HCT116 (cell line): ENCODE measurements at regions not wholly inside any gene's neighbourhood (a gene's known extent, or its start where the extent isn't known, plus 50 kb on each side); places are given as distances from the start of the nearest gene placed in this dataset.

Experiments
- ATAC-seq: fragments of 200-7000 bp; cut with Tn5 transposase; 2 replicates; pipeline ENCODE4 v1.9.1; 2020; ENCODE audit warnings: mild to moderate bottlenecking, moderate library complexity
- BruUV-seq: library from RNA; stranded (reverse); fragments of 400-500 nt; replicated peaks from 2 replicates; lab custom pipeline; 2021; lab: Mats Ljungman, UMichigan
- CTCF ChIA-PET: fragments of 300-600 bp; sonication (Branson Sonifier 250); formaldehyde crosslinking; loops from one replicate; lab custom pipeline; 2021; ENCODE audit warnings: antibody characterized with exemption; lab: Charles Lee
- POLR2A ChIA-PET: fragments of 300-600, 350-600 bp; sonication (Branson Sonifier 250); formaldehyde crosslinking; loops from one replicate; lab custom pipeline; 2021; ENCODE audit warnings: antibody characterized with exemption; lab: Charles Lee
- RAD21 ChIA-PET, 2 experiments: fragments of 300-600 bp; sonication (Branson Sonifier 250); formaldehyde crosslinking; loops; one replicate each; lab custom pipeline; 2023; ENCODE audit warnings: low total read pairs in 2 of 2; ENCODE audit not compliant: uncharacterized antibody in 2 of 2, unreplicated experiment in 2 of 2, low non-redundant PET in 1 of 2; lab: Charles Lee
- DNase-seq: peaks from one replicate; pipeline ENCODE4 v3.0.0-alpha.2; 2010; ENCODE audit warnings: low read depth, low spot score
- H2AFZ ChIP-seq: fragments of 200-600 bp; shearing (Covaris generic), sonication (generic); 2 replicates; pipeline ENCODE4 v1.6.1; 2017; ENCODE audit warnings: low read depth, mixed run types, mixed read lengths, antibody characterized with exemption, low read length; ENCODE audit not compliant: poor library complexity, severe bottlenecking
- H3K27ac ChIP-seq: 2 replicates; pipeline ENCODE4 v1.5.1; 2012; ENCODE audit warnings: low read depth, low read length
- H3K27me3 ChIP-seq: fragments of 200-600 bp; sonication (generic); 2 replicates; pipeline ENCODE4 v1.6.1; 2016; ENCODE audit warnings: mixed run types, low read length, mixed read lengths; ENCODE audit not compliant: insufficient read depth
- H3K36me3 ChIP-seq, 2 experiments: fragments of 200-500 bp in 1 of 2; fragments of 200-600 bp in 1 of 2; sonication (Bioruptor generic) in 1 of 2; sonication (generic) in 1 of 2; 2 replicates each; pipeline versions ENCODE4 v1.5.1 to v1.6.1; 2014 to 2016; ENCODE audit warnings: low read length in 2 of 2, inconsistent platforms in 1 of 2, mixed read lengths in 1 of 2, mixed run types in 1 of 2; ENCODE audit not compliant: insufficient read depth in 2 of 2, control insufficient read depth in 1 of 2
- H3K4me1 ChIP-seq, 2 experiments: fragments of 200-600 bp in 1 of 2; sonication (generic) in 1 of 2; 2 replicates each; pipeline versions ENCODE4 v1.5.1 to v1.6.1; 2012 to 2017; ENCODE audit warnings: low read length in 2 of 2, inconsistent platforms in 1 of 2, mild to moderate bottlenecking in 1 of 2, mixed read lengths in 1 of 2, mixed run types in 1 of 2, moderate library complexity in 1 of 2; ENCODE audit not compliant: insufficient read depth in 2 of 2, control insufficient read depth in 1 of 2
- H3K4me2 ChIP-seq: fragments of 200-600 bp; sonication (generic); 2 replicates; pipeline ENCODE4 v1.6.1; 2017; ENCODE audit warnings: mixed run types, low read length, mixed read lengths
- H3K4me3 ChIP-seq, 2 experiments: fragments of 200-600 bp in 1 of 2; sonication (generic) in 1 of 2; replicated peaks in 1 of 2; 2 replicates each; pipeline ENCODE4 v1.5.1; 2011 to 2016; ENCODE audit warnings: low read length in 2 of 2, control low read depth in 1 of 2, low read depth in 1 of 2, mild to moderate bottlenecking in 1 of 2, mixed read lengths in 1 of 2, mixed run types in 1 of 2
- H3K79me2 ChIP-seq: fragments of 200-600 bp; sonication (generic); 2 replicates; pipeline ENCODE4 v1.6.1; 2017; ENCODE audit warnings: mild to moderate bottlenecking, mixed run types, low read length, moderate library complexity, mixed read lengths; ENCODE audit not compliant: insufficient read depth
- H3K9ac ChIP-seq: fragments of 200-600 bp; sonication (generic); 2 replicates; pipeline ENCODE4 v1.6.1; 2016; ENCODE audit warnings: low read length, mixed read lengths
- H3K9me2 ChIP-seq: fragments of 200-600 bp; sonication (generic), shearing (Covaris generic); 2 replicates; pipeline ENCODE4 v1.6.1; 2017; ENCODE audit warnings: mixed run types, mild to moderate bottlenecking, moderate library complexity; ENCODE audit not compliant: insufficient read depth
- H3K9me3 ChIP-seq, 2 experiments: fragments of 200-500 bp in 1 of 2; fragments of 200-600 bp in 1 of 2; sonication (Bioruptor generic) in 1 of 2; sonication (generic) in 1 of 2; 2 replicates each; pipeline ENCODE4 v1.6.1; 2014 to 2017; ENCODE audit warnings: low read length in 2 of 2, mixed read lengths in 2 of 2, inconsistent platforms in 1 of 2, low read depth in 1 of 2, mild to moderate bottlenecking in 1 of 2, mixed run types in 1 of 2, moderate library complexity in 1 of 2; ENCODE audit not compliant: control insufficient read depth in 1 of 2, insufficient read depth in 1 of 2
- H4K20me1 ChIP-seq: fragments of 200-600 bp; sonication (generic), shearing (Covaris generic); 2 replicates; pipeline ENCODE4 v1.6.1; 2017; ENCODE audit warnings: mixed run types, mild to moderate bottlenecking, moderate library complexity; ENCODE audit not compliant: insufficient read depth
- CBX3 ChIP-seq: IDR thresholded peaks from 2 replicates; pipeline ENCODE4 v1.6.1; 2012; ENCODE audit warnings: low read depth
- SP1 ChIP-seq: IDR thresholded peaks from 2 replicates; pipeline ENCODE4 v1.6.1; 2012; ENCODE audit warnings: low read depth
- SRF ChIP-seq: IDR thresholded peaks from 2 replicates; pipeline ENCODE4 v1.6.1; 2012; ENCODE audit warnings: low read depth
- intact Hi-C: fragments of 100-400 bp; cut with micrococcal nuclease; formaldehyde crosslinking; loops from 2 replicates; pipeline ENCODE4 v1.10.0; 2022
- TF ChIP-seq, protein P1 (sequence below): IDR thresholded peaks from 2 replicates; pipeline ENCODE4 v1.6.1; 2011; ENCODE audit warnings: mild to moderate bottlenecking, low read length, moderate library complexity; ENCODE audit not compliant: insufficient replicate concordance; ENCODE audit errors: extremely low read depth
- TF ChIP-seq, protein P2 (sequence below): IDR thresholded peaks from 2 replicates; pipeline ENCODE4 v1.6.1; 2012

DNA sequence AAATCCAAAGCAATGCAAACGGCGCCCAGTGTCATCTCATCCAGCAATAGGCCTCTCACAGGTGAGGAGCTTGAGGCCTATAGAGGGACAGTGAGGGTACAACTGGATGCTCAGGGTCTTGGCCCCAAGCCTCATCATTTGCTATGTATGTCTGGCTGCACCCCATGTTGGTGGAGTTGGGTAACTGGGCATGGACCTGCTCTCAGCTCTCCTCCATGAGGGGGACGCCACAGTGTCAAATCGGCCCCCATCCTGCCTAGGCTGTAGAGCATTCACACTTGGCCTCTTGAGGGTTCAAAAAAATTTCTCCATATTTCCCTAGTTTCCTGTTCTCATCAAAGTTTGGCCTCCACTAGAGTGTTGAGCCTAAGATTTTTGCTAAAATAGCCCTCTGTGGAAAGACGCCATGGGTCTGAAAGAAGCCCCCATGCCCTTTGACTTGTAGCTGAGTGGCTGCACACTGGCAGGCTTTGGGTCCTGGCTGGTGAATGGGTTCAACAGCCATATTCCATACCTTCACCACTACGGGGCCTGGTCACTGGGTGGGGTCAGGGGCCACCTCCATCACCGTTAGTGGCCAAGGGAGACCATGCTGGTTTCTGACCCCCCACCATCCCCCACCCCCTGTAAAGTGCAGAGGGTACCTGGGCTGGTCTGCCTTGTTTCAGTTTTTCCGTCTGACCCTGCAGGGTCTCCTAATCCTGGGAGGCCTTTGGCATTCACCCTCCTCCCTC is 132.3 kb upstream of the TBX20 start:
- no peaks in the 10 kb centered on the region for H4K20me1 ChIP-seq
- DNase-seq, result no peak
- H3K27ac ChIP-seq, result no peak overlapping the region
- no peaks in the 10 kb centered on the region for H3K9me2 ChIP-seq
- H3K9me3 ChIP-seq, result no peaks in the 10 kb centered on the region
- peaks cover 0 to 4% of the 10 kb centered on the region in 2 experiments; a peak in 1 of 4 replicates for H3K4me1 ChIP-seq
- H2AFZ ChIP-seq, result no peak overlapping the region
- no peak overlapping the region for H3K4me2 ChIP-seq
- POLR2A ChIA-PET, result no interaction called here
- no peak overlapping the region for H3K9ac ChIP-seq
- no peaks in the 10 kb centered on the region for H3K79me2 ChIP-seq
- ATAC-seq, result no peak
- intact Hi-C loops, result no loop called here
- TF ChIP-seq CBX3 (no peak), SP1 (no peak), SRF (no peak)
- TF ChIP-seq, protein P1, sequence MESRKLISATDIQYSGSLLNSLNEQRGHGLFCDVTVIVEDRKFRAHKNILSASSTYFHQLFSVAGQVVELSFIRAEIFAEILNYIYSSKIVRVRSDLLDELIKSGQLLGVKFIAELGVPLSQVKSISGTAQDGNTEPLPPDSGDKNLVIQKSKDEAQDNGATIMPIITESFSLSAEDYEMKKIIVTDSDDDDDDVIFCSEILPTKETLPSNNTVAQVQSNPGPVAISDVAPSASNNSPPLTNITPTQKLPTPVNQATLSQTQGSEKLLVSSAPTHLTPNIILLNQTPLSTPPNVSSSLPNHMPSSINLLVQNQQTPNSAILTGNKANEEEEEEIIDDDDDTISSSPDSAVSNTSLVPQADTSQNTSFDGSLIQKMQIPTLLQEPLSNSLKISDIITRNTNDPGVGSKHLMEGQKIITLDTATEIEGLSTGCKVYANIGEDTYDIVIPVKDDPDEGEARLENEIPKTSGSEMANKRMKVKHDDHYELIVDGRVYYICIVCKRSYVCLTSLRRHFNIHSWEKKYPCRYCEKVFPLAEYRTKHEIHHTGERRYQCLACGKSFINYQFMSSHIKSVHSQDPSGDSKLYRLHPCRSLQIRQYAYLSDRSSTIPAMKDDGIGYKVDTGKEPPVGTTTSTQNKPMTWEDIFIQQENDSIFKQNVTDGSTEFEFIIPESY, result no peak
- TF ChIP-seq, protein P2, sequence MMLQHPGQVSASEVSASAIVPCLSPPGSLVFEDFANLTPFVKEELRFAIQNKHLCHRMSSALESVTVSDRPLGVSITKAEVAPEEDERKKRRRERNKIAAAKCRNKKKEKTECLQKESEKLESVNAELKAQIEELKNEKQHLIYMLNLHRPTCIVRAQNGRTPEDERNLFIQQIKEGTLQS, result no peak
- TF ChIP-seq, all 23 proteins: peak for 0
- no peak overlapping the region for H3K4me3 ChIP-seq
- CTCF ChIA-PET, result no interaction called here
- no peaks in the 10 kb centered on the region for H3K36me3 ChIP-seq
- BruUV-seq, result no TSS peak
- RAD21 ChIA-PET, result no interaction called here
- H3K27me3 ChIP-seq, result no peaks in the 10 kb centered on the region
